CD4-positive, CD25-positive, alpha-beta regulatory T cell (primary cell): ENCODE measurements at regions not wholly inside any gene's neighbourhood (a gene's known extent, or its start where the extent isn't known, plus 50 kb on each side); places are given as distances from the start of the nearest gene placed in this dataset.
"Not testable (repeated sequence)": the region's sequence is repeated elsewhere in the genome, so short reads cannot be mapped to it uniquely, and the experiment has no call there.

Experiments used
- ATAC-seq, 2 donors: fragments of 150-1000 bp; cut with Tn5 transposase; one replicate each; pipeline ENCODE4 v1.10.0; 2021; ENCODE audit warnings: low read depth in 2 of 2, moderate number of reproducible peaks in 2 of 2, moderate library complexity in 1 of 2
- DNase-seq, 3 donors: peaks; one replicate each; pipeline versions ENCODE4 v3.0.0 to v3.0.0-alpha.2; 2012 to 2022; ENCODE audit warnings: mixed read lengths in 1 of 3
- H3K27ac ChIP-seq: one replicate; pipeline ENCODE4 v1.7.0; 2013; ENCODE audit warnings: mild to moderate bottlenecking, low read length; ENCODE audit not compliant: insufficient read depth, poor library complexity, severe bottlenecking
- H3K27me3 ChIP-seq: one replicate; pipeline ENCODE4 v1.7.0; 2013; ENCODE audit warnings: low read length; ENCODE audit not compliant: control insufficient read depth, insufficient read depth
- H3K36me3 ChIP-seq: one replicate; pipeline ENCODE4 v1.7.0; 2013; ENCODE audit warnings: mild to moderate bottlenecking, low read length, moderate library complexity; ENCODE audit not compliant: control insufficient read depth, insufficient read depth
- H3K4me1 ChIP-seq: 2 replicates; pipeline ENCODE4 v1.7.0; 2013; ENCODE audit warnings: mild to moderate bottlenecking, low read length; ENCODE audit not compliant: insufficient read depth, control insufficient read depth, poor library complexity, severe bottlenecking
- H3K4me3 ChIP-seq: one replicate; pipeline ENCODE4 v1.7.0; 2013; ENCODE audit warnings: low read depth, mild to moderate bottlenecking, low read length, moderate library complexity
- H3K9me3 ChIP-seq, 2 experiments: 1 replicate in 1 of 2; 2 replicates in 1 of 2; pipeline ENCODE4 v1.7.0; 2013; ENCODE audit warnings: low read length in 2 of 2, mild to moderate bottlenecking in 1 of 2, moderate library complexity in 1 of 2; ENCODE audit not compliant: control insufficient read depth in 2 of 2
- H3K27ac Mint-ChIP-seq, 3 donors: one replicate each; pipeline ENCODE4 v1.8.0; 2020 to 2022; ENCODE audit warnings: mild to moderate bottlenecking in 3 of 3, mixed read lengths in 3 of 3, moderate library complexity in 2 of 3
- H3K27me3 Mint-ChIP-seq: one replicate; pipeline ENCODE4 v1.8.0; 2022; ENCODE audit warnings: mild to moderate bottlenecking, mixed read lengths
- H3K36me3 Mint-ChIP-seq: one replicate; pipeline ENCODE4 v1.8.0; 2020; ENCODE audit warnings: mixed read lengths
- H3K4me1 Mint-ChIP-seq, 4 donors: one replicate each; pipeline ENCODE4 v1.8.0; 2020 to 2022; ENCODE audit warnings: mixed read lengths in 4 of 4, mild to moderate bottlenecking in 1 of 4
- H3K4me3 Mint-ChIP-seq, 4 donors: one replicate each; pipeline ENCODE4 v1.8.0; 2020 to 2022; ENCODE audit warnings: mild to moderate bottlenecking in 4 of 4, mixed read lengths in 4 of 4, moderate library complexity in 3 of 4
- H3K9me3 Mint-ChIP-seq, 7 donors: one replicate each; pipeline ENCODE4 v1.8.0; 2020 to 2022; ENCODE audit warnings: mixed read lengths in 7 of 7, mild to moderate bottlenecking in 3 of 7, moderate library complexity in 2 of 7

GRCh38 chr5:143527808-143528207, 124.3 kb upstream of the NR3C1 start:
- no peak overlapping the region for H3K4me3 Mint-ChIP-seq

GRCh38 chr5:143525176-143525575, 121.7 kb upstream of the NR3C1 start:
- Mint-ChIP-seq H3K27me3 (no peaks in the 10 kb centered on the region), H3K9me3 (peaks cover 0 to 2% (median 0%) of the 10 kb centered on the region in 7 donors), H3K27ac (no peak overlapping the region), H3K36me3 (no peaks in the 10 kb centered on the region), H3K4me1 (no peaks in the 10 kb centered on the region), H3K4me3 (no peak overlapping the region)
- Histone ChIP-seq H3K4me3 (no peak overlapping the region), H3K27ac (no peak overlapping the region), H3K27me3 (no peaks in the 10 kb centered on the region), H3K9me3 (no peaks in the 10 kb centered on the region), H3K4me1 (no peaks in the 10 kb centered on the region), H3K36me3 (no peaks in the 10 kb centered on the region)
- DNase-seq (no peak), ATAC-seq (no peak)

More at GRCh38 chr5:143527808-143528207, 124.3 kb upstream of the NR3C1 start:
- H3K9me3 ChIP-seq = no peaks in the 10 kb centered on the region
- no peak overlapping the region for H3K27ac Mint-ChIP-seq
- no peaks in the 10 kb centered on the region for H3K4me1 Mint-ChIP-seq
- H3K27me3 ChIP-seq = no peaks in the 10 kb centered on the region
- H3K27ac ChIP-seq = no peak overlapping the region
- DNase-seq (no peak), ATAC-seq (no peak)
- H3K36me3 ChIP-seq = no peaks in the 10 kb centered on the region
- peaks cover 0 to 3% (median 0%) of the 10 kb centered on the region in 7 donors for H3K9me3 Mint-ChIP-seq
- no peaks in the 10 kb centered on the region for H3K36me3 Mint-ChIP-seq
- no peaks in the 10 kb centered on the region for H3K27me3 Mint-ChIP-seq
- no peaks in the 10 kb centered on the region for H3K4me1 ChIP-seq
- no peak overlapping the region for H3K4me3 ChIP-seq

- Histone ChIP-seq H3K27me3 (no peaks in the 10 kb centered on the region), H3K9me3 (no peaks in the 10 kb centered on the region), H3K27ac (no peak overlapping the region), H3K4me1 (no peaks in the 10 kb centered on the region), H3K4me3 (no peak overlapping the region), H3K36me3 (no peaks in the 10 kb centered on the region)
- no peaks in the 10 kb centered on the region for H3K36me3 Mint-ChIP-seq
- no peaks in the 10 kb centered on the region for H3K9me3 Mint-ChIP-seq
- no peaks in the 10 kb centered on the region for H3K27me3 Mint-ChIP-seq
- no peaks in the 10 kb centered on the region for H3K4me1 Mint-ChIP-seq
- no peak overlapping the region for H3K4me3 Mint-ChIP-seq
- no peak overlapping the region for H3K27ac Mint-ChIP-seq
- DNase-seq (no peak), ATAC-seq (no peak)
Measured at GRCh38 chr5:143524338-143524945, 121.0 kb upstream of the NR3C1 start.

DNA sequence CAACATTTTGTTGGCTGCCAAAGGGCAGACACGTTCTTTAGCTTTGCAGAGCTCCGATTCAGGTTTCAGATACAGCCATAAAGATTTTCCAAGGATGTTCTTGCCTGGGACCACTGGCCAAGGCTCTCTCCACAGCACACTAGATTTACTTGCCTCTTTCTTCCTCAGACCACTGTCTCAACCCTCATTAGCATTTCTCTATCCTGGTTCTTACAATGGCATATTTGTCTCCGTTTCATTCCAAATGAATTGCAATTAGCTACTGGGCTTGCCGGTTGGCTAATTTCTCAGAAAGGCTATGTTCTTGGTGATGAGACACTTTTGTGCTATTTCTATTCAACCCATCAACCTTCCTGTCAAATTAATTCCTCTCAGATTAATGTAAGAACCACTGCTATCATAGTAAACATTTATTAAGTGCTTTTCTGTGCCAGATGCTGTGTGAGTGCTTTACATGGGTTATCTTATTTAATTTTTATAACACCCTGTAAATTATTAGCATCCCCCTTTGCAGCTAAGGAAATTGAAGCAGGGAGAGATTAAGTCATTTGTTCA, 118.4 kb upstream of the NR3C1 start:
- no peak overlapping the region for H3K27ac Mint-ChIP-seq
- ATAC-seq = no peak

GRCh38 chr5:143521141-143521540, 117.7 kb upstream of the NR3C1 start:
- Histone ChIP-seq H3K36me3 (no peaks in the 10 kb centered on the region), H3K27ac (no peak overlapping the region), H3K4me3 (no peak overlapping the region), H3K9me3 (no peaks in the 10 kb centered on the region), H3K4me1 (no peaks in the 10 kb centered on the region), H3K27me3 (no peaks in the 10 kb centered on the region)
- no peaks in the 10 kb centered on the region for H3K36me3 Mint-ChIP-seq
- no peak for DNase-seq
- peaks cover 0 to 3% (median 0%) of the 10 kb centered on the region in 7 donors for H3K9me3 Mint-ChIP-seq
- H3K27ac Mint-ChIP-seq = no peak overlapping the region
- ATAC-seq = no peak
- no peak overlapping the region for H3K4me3 Mint-ChIP-seq
- H3K27me3 Mint-ChIP-seq = no peaks in the 10 kb centered on the region
- H3K4me1 Mint-ChIP-seq = peaks cover 0 to 3% (median 0%) of the 10 kb centered on the region in 4 donors

More for the DNA sequence above, 118.4 kb upstream of the NR3C1 start:
- no peak overlapping the region for H3K27ac ChIP-seq
- peaks cover 0 to 3% (median 0%) of the 10 kb centered on the region in 7 donors for H3K9me3 Mint-ChIP-seq
- no peak overlapping the region for H3K4me3 ChIP-seq
- no peaks in the 10 kb centered on the region for H3K27me3 Mint-ChIP-seq
- H3K27me3 ChIP-seq = no peaks in the 10 kb centered on the region
- H3K4me1 Mint-ChIP-seq = peaks cover 0 to 3% (median 0%) of the 10 kb centered on the region in 4 donors
- no peak overlapping the region for H3K4me3 Mint-ChIP-seq
- no peaks in the 10 kb centered on the region for H3K36me3 ChIP-seq
- DNase-seq = no peak
- no peaks in the 10 kb centered on the region for H3K36me3 Mint-ChIP-seq
- H3K9me3 ChIP-seq = no peaks in the 10 kb centered on the region
- no peaks in the 10 kb centered on the region for H3K4me1 ChIP-seq

DNA sequence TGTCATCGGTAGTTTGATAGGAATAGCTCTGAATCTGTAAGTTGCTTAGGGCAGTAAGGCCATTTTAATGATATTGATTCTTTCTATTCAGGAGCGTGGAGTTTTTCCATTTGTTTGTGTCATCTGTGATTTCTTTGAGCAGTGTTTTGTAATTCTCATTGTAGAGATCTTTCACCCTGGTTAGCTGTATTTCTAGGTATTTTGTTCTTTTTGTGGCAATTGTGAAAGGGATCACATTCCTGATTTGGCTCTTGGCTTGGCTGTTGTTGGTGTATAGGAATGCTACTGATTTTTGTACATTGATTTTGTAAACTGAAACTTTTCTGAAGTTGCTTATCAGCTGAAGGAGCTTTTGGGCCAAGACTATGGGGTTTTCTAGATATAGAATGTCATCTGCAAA, 115.7 kb upstream of the NR3C1 start:
- H3K9me3 Mint-ChIP-seq, H3K4me1 ChIP-seq, H3K27me3 ChIP-seq, ATAC-seq, DNase-seq, H3K27ac Mint-ChIP-seq, H3K27me3 Mint-ChIP-seq, H3K9me3 ChIP-seq, H3K36me3 Mint-ChIP-seq, H3K36me3 ChIP-seq, H3K27ac ChIP-seq, H3K4me3 ChIP-seq, H3K4me1 Mint-ChIP-seq, H3K4me3 Mint-ChIP-seq: not testable (repeated sequence)

DNA sequence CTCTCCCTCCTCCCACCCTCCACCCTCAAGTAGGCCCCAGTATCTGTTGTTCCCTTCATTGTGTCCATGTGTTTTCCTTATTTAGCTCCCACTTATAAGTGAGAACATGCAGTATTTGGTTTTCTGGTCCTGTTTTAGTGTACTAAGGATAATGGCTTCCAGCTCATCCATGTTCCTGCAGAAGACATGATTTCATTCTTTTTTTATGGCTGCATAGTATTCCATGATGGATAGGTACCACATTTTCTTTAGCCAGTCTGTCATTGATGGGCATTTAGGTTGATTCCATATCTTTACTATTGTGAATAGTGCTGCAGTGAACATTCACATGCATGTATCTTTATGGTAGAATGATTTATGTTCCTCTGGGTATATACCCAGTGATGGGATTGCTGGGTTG, 114.3 kb upstream of the NR3C1 start:
- not testable (repeated sequence) for H3K27me3 Mint-ChIP-seq, ATAC-seq, H3K36me3 Mint-ChIP-seq

DNA sequence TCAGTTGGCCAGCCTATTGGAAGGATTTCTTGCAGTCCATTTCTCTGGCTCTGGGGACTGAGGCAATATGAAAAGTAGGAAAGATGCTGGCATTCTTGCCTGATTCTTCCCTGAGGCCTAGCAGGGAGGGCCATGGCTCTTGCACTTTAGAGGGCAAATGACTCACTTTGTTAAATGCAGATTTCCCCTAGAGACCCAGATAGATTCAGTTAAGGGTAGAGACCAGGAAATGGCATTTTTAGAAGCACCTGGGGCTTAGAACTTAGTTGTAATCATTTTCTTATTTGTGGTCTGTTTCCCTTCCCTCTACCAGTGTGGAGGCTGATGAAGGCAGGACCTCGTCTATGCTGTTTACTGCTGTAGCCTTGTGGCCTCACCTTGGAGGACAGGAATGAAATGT, 112.8 kb upstream of the NR3C1 start:
- H3K4me1 ChIP-seq = no peaks in the 10 kb centered on the region
- ATAC-seq = no peak
- peaks cover 0 to 4% (median 2%) of the 10 kb centered on the region in 7 donors for H3K9me3 Mint-ChIP-seq
- no peaks in the 10 kb centered on the region for H3K36me3 ChIP-seq
- H3K27me3 ChIP-seq = no peaks in the 10 kb centered on the region
- H3K4me3 Mint-ChIP-seq = no peak overlapping the region
- no peak for DNase-seq
- no peak overlapping the region for H3K4me3 ChIP-seq
- peaks cover 0 to 3% (median 0%) of the 10 kb centered on the region in 4 donors for H3K4me1 Mint-ChIP-seq
- H3K9me3 ChIP-seq = no peaks in the 10 kb centered on the region
- H3K36me3 Mint-ChIP-seq = no peaks in the 10 kb centered on the region
- no peak overlapping the region for H3K27ac ChIP-seq
- no peak overlapping the region for H3K27ac Mint-ChIP-seq
- H3K27me3 Mint-ChIP-seq = no peaks in the 10 kb centered on the region

More for the DNA sequence above, 114.3 kb upstream of the NR3C1 start:
- H3K9me3 ChIP-seq, DNase-seq, H3K27me3 ChIP-seq, H3K9me3 Mint-ChIP-seq, H3K4me1 ChIP-seq, H3K27ac Mint-ChIP-seq, H3K4me3 Mint-ChIP-seq, H3K4me3 ChIP-seq, H3K27ac ChIP-seq, H3K4me1 Mint-ChIP-seq, H3K36me3 ChIP-seq: not testable (repeated sequence)
